ENCODE measurements at regions not wholly inside any gene's neighbourhood (a gene's known extent, or its start where the extent isn't known, plus 50 kb on each side); places are given as distances from the start of the nearest gene placed in this dataset.

DNA sequence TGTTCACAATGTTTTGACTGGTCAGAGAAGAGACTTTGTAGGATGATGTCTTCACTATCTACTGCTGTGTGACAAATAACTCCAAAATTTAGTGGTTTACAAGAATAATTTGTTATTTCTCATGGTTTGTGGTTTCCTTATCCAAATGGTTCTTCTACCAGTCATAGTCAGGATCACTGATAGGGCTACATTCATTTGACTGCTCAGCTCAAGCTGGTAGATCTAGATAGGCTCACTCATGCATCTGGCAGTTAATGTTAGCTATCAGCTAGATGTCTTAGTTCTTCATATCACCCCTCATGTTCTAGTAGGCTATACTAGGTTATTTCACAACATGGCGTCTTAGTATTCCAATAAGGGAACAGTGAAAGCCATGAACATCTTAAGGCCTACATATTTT is 131.0 kb downstream of the ID4 start:
- Histone ChIP-seq H3K4me3 (ENCODE audit: insufficient read depth, low read length) (no peak overlapping the region), H3K4me2 (ENCODE audit: insufficient read depth, low read length) (no peak overlapping the region), H3K36me3 (ENCODE audit: insufficient read depth, low read length) (no peaks in the 10 kb centered on the region), H2AFZ (ENCODE audit: low read length) (no peak overlapping the region), H3K27ac (ENCODE audit: low read depth, low read length) (no peak overlapping the region), H3K79me2 (ENCODE audit: insufficient read depth, low read length) (no peaks in the 10 kb centered on the region), H3K4me1 (ENCODE audit: insufficient read depth, low read length) (no peaks in the 10 kb centered on the region), H4K20me1 (ENCODE audit: insufficient read depth, low read length) (no peaks in the 10 kb centered on the region), H3K9me3 (ENCODE audit: low read depth, low read length) (peaks cover 5% of the 10 kb centered on the region), H3K27me3 (ENCODE audit: insufficient read depth, low read length) (no peaks in the 10 kb centered on the region)
- TF ChIP-seq, protein P1, sequence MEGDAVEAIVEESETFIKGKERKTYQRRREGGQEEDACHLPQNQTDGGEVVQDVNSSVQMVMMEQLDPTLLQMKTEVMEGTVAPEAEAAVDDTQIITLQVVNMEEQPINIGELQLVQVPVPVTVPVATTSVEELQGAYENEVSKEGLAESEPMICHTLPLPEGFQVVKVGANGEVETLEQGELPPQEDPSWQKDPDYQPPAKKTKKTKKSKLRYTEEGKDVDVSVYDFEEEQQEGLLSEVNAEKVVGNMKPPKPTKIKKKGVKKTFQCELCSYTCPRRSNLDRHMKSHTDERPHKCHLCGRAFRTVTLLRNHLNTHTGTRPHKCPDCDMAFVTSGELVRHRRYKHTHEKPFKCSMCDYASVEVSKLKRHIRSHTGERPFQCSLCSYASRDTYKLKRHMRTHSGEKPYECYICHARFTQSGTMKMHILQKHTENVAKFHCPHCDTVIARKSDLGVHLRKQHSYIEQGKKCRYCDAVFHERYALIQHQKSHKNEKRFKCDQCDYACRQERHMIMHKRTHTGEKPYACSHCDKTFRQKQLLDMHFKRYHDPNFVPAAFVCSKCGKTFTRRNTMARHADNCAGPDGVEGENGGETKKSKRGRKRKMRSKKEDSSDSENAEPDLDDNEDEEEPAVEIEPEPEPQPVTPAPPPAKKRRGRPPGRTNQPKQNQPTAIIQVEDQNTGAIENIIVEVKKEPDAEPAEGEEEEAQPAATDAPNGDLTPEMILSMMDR (IDR thresholded peaks at IDR 0.05; ENCODE audit: extremely low read depth, low read depth, low read length), result no peak
- DNase-seq (ENCODE audit: insufficient read length, low spot score, missing footprints), result no peak

DNA sequence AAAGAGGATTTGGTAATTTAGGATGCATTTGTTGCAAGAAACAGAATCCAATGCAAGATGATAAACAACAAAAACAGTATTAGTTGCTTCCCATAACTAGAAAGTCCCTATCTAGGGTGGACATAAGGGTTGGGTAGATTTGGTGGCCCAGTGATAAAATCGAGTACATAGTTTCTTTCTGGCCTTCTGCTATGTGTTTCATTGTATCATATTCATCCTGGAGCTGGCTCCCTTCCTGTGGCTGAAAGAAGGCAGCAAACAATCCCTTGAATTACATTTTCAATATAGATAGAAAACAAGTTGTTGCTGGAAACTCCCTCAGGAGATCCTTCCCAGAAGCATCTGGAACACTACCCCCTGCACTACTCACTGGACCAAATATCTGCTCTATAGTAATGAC is 135.1 kb downstream of the ID4 start:
- H3K27me3 ChIP-seq (ENCODE audit: insufficient read depth, low read length), result no peaks in the 10 kb centered on the region
- no peak overlapping the region for H2AFZ ChIP-seq (ENCODE audit: low read length)
- no peak overlapping the region for H3K4me3 ChIP-seq (ENCODE audit: insufficient read depth, low read length)
- H3K27ac ChIP-seq (ENCODE audit: low read depth, low read length), result no peak overlapping the region
- H3K36me3 ChIP-seq (ENCODE audit: insufficient read depth, low read length), result no peaks in the 10 kb centered on the region
- peaks cover 3% of the 10 kb centered on the region for H3K9me3 ChIP-seq (ENCODE audit: low read depth, low read length)
- DNase-seq (ENCODE audit: insufficient read length, low spot score, missing footprints), result peak; percentile 57
- H3K79me2 ChIP-seq (ENCODE audit: insufficient read depth, low read length), result no peaks in the 10 kb centered on the region
- TF ChIP-seq, protein P1 (IDR thresholded peaks at IDR 0.05; ENCODE audit: extremely low read depth, low read depth, low read length), result no peak
- no peaks in the 10 kb centered on the region for H3K4me1 ChIP-seq (ENCODE audit: insufficient read depth, low read length)
- H3K4me2 ChIP-seq (ENCODE audit: insufficient read depth, low read length), result no peak overlapping the region
- H4K20me1 ChIP-seq (ENCODE audit: insufficient read depth, low read length), result no peaks in the 10 kb centered on the region

DNA sequence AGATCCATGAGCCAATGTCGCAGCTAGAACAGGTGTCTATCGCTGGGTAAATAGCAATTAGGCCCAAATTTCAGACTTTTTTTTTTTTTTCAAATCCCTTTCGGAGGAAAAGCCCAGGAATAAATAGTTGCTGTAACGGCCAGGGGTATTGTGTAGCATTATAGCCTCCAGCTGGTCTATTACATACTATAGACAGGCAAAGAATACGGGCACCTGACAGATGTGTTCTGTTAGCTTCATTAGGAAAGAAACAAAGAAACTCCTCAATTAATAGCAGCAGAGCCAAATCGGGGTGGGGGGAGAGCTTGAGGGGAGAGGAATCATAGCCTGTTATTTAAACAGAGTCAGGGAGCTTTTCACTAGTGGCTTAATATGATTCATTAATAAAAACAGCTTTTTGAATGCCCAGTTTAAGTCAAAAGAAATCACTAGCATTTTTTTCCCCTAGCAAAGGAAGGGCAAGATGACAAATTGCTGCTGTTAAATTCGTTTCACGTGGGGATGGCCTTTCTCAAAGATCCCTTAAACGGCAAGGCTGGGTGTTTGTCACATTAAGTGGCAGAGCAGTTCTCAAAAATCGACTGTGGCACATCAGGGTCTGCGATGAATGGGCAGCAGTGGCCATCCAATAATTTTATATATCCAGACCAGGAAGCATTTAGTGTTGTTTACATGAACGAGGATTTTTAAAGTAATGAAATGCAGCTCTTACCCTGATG is 139.4 kb downstream of the ID4 start:
- TF ChIP-seq, protein P1 (IDR thresholded peaks at IDR 0.05; ENCODE audit: extremely low read depth, low read depth, low read length), result no peak

GRCh38 chr6:19979059-19979458 is 141.9 kb downstream of the ID4 start:
- H2AFZ ChIP-seq (ENCODE audit: low read length), result no peak overlapping the region
- no peaks in the 10 kb centered on the region for H3K27me3 ChIP-seq (ENCODE audit: insufficient read depth, low read length)
- no peak overlapping the region for H3K4me2 ChIP-seq (ENCODE audit: insufficient read depth, low read length)
- H3K79me2 ChIP-seq (ENCODE audit: insufficient read depth, low read length), result no peaks in the 10 kb centered on the region
- no peaks in the 10 kb centered on the region for H3K36me3 ChIP-seq (ENCODE audit: insufficient read depth, low read length)
- no peaks in the 10 kb centered on the region for H3K9me3 ChIP-seq (ENCODE audit: low read depth, low read length)
- no peaks in the 10 kb centered on the region for H3K4me1 ChIP-seq (ENCODE audit: insufficient read depth, low read length)
- no peak overlapping the region for H3K27ac ChIP-seq (ENCODE audit: low read depth, low read length)
- DNase-seq (ENCODE audit: insufficient read length, low spot score, missing footprints), result no peak
- TF ChIP-seq, protein P1 (IDR thresholded peaks at IDR 0.05; ENCODE audit: extremely low read depth, low read depth, low read length), result no peak
- no peaks in the 10 kb centered on the region for H4K20me1 ChIP-seq (ENCODE audit: insufficient read depth, low read length)
- H3K4me3 ChIP-seq (ENCODE audit: insufficient read depth, low read length), result no peak overlapping the region

More for the DNA sequence above, 139.4 kb downstream of the ID4 start:
- H3K36me3 ChIP-seq (ENCODE audit: insufficient read depth, low read length), result no peaks in the 10 kb centered on the region
- no peaks in the 10 kb centered on the region for H3K27me3 ChIP-seq (ENCODE audit: insufficient read depth, low read length)
- H4K20me1 ChIP-seq (ENCODE audit: insufficient read depth, low read length), result no peaks in the 10 kb centered on the region
- H3K9me3 ChIP-seq (ENCODE audit: low read depth, low read length), result peaks cover 2% of the 10 kb centered on the region
- no peak overlapping the region for H3K27ac ChIP-seq (ENCODE audit: low read depth, low read length)
- no peaks in the 10 kb centered on the region for H3K4me1 ChIP-seq (ENCODE audit: insufficient read depth, low read length)
- DNase-seq (ENCODE audit: insufficient read length, low spot score, missing footprints), result no peak
- H3K4me2 ChIP-seq (ENCODE audit: insufficient read depth, low read length), result no peak overlapping the region
- H3K79me2 ChIP-seq (ENCODE audit: insufficient read depth, low read length), result no peaks in the 10 kb centered on the region
- H3K4me3 ChIP-seq (ENCODE audit: insufficient read depth, low read length), result no peak overlapping the region
- no peak overlapping the region for H2AFZ ChIP-seq (ENCODE audit: low read length)

Data from osteoblast (primary cell).